Suppressor macrophage treated with lipopolysaccharide for 4 hours (primary cell): ENCODE measurements at regions not wholly inside any gene's neighbourhood (a gene's known extent, or its start where the extent isn't known, plus 50 kb on each side); places are given as distances from the start of the nearest gene placed in this dataset.
"Not testable (repeated sequence)": the region's sequence is repeated elsewhere in the genome, so short reads cannot be mapped to it uniquely, and the experiment has no call there.

Source experiments
- DNase-seq: peaks from one replicate; pipeline ENCODE4 v3.0.0-alpha.2; 2020

DNA sequence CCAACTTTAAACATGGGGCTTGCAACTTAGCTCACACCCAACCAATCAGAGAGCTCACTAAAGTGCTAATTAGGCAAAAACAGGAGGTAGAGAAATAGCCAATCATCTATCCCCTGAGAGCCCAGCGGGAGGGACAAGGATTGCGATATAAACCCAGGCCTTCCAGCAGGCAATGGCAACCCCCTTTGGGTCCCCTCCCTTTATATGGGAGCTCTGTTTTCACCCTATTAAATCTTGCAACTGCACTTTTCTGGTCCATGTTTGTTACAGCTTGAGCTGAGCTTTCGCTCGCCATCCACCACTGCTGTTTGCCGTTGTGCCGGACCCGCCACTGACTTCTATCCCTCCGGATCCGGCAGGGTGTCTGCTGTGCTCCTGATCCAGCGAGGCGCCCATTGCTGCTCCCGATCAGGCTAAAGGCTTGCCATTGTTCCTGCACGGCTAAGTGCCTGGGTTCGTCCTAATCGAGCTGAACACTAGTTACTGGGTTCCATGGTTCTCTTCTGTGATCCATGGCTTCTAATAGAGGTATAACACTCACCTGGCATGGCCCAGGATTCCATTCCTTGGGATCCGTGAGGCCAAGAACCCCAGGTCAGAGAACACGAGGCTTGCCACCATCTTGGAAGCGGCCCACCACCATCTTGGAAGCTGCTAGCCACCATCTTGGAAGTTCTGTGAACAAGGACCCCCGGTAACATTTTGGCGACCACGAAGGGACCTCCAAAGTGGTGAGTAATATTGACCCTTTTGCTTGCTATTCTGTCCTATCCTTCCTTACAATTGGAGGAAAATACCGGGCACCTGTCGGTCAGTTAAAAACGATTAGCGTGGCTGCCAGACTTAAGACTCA lies 161.3 kb upstream of the GCFC2 start:
- DNase-seq: not testable (repeated sequence)

DNA sequence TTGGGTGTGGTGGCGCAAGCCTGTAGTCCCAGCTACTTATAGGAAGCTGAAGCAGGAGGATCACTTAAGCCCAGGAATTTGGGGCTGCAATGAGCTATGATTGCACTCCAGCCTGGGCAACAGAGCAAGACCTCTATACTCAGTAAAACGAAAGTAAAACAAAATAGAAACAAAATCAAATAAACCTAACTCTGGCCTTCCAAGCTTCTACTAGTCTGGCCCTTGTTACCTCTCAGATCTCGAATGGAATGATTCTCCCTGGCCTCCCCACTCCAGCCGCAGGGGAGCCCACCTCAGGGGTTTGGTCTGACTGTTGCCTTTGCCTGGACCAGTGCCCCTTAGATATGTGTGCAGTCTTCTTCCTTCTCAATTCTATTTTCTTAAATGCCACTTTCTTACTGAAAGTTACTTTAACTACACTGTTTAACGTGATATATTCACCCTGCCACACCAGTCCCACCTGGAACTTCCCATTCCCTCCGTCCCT lies 160.0 kb upstream of the GCFC2 start:
- no peak for DNase-seq

DNA sequence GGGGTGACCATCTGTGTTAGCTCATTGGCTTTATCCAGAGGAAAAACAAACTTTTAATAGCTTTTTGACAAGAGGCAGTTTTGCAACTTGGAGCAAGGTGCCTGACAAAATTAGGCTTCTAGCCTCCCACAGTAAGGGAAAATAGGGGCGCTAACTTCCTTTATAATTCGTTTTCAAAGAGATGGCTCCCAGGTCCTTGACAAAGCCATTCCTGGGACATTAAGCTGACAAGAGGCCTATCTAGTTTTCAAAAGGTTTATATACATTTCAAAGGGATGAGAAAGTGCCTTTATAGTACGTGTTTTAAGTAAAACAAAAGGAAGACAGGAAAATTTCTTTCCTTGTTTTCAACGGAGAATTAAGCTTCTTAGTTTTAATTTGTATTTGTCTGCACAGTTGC lies 159.4 kb upstream of the GCFC2 start:
- no peak for DNase-seq

DNA sequence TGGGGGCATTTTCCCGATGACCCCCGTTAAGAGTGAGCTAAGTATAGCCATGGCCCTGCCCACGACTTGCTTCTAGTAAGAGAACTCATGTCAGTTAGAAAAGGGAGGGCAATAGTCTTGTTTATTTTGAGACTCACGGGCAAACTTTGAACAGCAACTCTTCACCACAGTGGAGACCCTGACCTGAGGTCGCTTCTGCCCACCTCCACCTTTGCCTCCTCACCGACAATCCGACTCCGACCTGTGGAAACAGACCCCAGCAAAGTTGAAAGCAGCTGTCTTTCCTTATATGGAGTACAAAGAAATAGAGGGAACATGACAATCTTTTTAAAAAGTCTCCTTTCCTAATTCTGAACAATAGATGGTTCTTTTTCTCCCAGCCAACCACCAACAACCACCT lies 155.0 kb upstream of the GCFC2 start:
- no peak for DNase-seq

DNA sequence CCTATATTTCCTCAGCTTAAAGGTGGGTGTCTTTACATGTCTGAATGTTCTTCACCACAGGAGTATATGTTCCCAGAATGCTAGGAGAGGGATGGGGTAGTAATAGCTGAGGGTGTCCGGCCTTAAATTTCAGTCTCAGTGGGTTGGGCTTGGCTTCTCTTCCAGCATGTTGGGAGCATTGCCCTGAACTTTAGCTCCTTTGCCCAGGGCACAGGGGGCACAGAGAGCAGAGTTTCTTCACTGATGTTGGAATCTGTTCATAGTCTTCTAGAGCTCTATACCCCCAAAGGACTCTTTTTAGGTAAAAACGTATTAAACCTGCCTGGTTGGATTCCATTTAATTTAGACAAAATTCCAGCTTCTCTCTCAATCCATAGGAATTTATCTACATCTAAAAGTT lies 154.4 kb upstream of the GCFC2 start:
- no peak for DNase-seq

DNA sequence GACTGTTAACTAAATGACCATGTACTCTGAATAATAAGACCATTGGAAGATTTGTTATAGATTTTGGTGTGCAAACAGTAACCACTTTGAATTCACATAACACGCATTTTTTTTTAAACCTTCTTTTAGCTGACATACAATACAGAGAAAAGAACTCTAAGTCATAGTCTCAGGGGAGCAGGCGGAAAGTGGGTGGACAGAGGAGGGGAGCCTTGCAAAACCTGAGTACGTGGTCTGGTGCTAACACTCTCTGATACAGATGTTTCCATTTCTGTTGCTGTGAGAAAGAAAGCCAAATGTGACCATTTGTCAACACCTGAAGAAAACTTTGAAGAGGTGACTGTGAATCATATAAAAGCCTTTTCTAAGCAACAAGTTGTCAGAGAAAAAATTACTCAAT lies 151.8 kb upstream of the GCFC2 start:
- DNase-seq: no peak

DNA sequence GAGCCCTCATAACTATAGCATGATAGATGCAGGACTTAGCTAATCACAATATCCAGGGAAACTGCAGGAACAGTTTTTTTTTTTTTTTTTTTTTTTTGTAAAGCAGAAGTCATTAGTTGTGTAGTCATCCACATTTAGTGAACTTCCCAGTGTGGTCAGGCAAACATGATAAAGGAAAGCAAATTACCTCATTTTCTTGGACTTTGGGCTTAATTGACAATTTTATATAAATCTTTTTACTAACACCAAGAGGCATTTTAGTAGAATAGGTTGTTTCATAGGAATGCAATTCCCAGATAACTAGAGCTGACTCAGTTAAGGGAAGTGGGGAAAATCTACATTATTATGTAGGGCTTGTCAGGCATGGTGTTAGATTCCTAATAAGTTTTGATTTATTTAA lies 142.7 kb upstream of the GCFC2 start:
- no peak for DNase-seq

DNA sequence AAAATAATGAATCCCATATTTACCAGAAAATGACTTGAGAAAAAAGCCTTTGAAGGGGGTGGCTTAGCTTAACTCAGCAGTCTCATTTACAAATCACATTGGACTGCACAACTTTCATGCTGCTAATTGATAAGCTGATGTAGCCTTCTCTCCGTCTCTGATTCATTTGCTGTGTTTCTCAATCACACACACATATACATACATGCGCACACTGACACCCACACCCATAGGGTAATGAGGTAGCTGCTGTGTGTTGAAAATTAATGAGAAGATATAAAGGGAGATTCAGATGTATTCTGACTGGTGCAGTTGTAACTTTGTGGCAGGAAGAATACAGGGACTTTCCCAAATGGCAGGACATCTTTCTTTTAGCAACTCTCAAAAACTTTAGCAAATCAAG lies 141.9 kb upstream of the GCFC2 start:
- no peak for DNase-seq

DNA sequence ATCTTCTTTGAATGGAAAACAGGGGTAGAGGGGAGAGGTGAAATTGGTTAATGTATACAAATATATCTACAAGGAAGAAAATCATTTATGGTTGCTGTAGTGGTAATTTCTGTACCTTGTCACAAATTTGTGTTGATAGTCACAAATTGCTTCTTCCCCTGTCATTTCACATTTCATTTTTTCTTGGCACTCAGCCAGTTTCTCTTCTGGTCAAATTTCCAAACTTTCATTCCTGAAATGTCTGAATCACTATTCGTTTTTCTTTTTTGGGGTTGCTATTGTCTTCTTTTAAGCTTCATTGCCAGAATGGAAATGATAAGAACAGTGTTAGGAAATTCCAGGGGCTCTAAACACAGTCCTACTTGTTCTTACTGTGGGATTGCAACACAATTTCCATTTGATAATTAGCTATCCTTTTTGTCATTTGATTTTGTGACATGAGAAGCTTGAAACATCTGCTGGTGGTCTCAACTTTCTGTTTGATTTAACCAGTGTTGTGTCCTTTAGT lies 136.0 kb upstream of the GCFC2 start:
- DNase-seq: no peak

DNA sequence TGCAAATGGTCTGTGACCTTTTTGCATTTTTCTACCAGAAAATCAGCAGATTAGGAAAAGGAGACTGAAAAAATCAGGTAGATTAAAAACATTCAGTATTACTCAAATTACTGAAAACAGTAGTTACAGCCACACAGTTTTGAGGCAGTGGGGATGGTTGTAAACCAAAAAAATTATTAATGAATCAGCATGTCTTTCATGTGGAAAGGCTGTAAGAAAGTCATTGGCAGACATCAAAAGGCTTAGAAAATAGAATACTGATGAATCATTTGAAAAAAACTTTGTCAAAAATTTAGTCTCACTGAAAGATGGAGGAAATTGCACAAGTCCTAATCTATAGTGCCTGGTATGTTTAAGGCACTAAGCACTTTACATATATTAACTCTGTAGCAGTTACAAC lies 133.9 kb upstream of the GCFC2 start:
- DNase-seq: no peak

DNA sequence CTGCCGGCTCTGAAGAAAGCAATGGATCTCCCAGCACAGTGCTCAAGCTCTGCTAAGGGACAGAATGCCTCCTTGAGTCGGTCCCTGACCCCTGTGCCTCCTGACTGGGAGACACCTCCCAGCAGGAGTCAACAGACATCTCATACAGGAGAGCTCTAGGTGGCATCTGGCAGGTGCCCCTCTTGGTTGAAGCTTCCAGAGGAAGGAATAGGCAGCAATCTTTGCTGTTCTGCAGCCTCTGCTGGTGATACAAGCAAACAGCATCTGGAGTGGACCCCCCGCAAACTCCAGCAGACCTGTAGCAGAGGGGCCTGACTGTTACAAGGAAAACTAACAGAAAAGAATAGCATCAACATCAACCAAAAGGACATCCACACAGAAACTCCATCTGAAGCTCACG lies 123.9 kb upstream of the GCFC2 start:
- DNase-seq: not testable (repeated sequence)

DNA sequence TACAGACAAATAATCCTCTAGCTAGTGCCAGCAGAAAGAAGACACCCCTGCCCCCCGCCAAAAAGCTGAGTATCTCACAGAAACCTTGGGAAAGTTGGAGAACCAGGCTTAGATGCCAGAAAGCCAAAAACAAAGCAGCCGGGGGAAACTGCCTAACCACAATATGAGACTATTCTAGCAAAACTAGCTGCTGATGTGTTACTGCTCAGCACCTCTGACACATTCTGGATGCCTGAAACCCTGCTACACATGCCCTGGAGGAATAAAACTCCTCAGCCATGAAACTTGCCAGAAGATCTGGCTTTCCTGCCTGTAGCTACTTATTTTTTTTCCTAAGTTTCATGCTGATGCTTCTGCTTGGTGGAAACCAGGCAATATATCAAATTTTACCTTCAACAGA lies 122.7 kb upstream of the GCFC2 start:
- DNase-seq: no peak

DNA sequence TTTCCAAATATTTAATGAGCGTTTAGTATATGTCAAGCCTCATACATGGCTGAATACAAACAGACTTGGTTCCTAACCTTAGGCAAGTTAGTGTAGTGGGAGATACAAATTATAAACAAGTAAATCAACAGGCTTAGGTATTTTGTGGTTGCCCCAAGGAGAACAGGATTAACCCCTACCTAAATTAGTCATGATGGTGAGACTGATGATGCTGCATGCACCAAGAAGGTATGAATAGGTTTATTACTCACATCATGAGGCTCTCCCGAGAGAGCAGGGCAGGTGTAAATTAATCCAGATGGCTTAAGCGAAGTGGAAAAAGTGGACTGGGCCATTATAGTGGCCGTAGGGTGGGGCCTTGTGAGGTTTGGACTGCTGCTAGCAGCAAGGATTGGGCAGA lies 118.1 kb upstream of the GCFC2 start:
- DNase-seq: no peak

DNA sequence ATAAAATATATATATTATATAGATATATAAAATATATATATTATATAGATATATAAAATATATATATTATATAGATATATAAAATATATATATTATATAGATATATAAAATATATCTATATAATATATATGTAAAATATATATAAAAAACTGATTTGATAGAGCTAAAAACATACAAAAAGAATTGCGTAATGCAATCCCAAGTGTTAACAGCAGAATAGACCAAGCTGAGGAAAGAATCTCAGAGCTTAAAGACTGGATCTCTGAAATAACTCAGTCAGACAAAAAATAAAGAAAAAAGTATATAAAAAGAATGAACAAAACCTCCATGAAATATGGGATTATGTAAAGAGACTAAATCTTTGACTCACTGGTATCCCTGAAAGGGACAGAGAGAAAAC lies 112.8 kb upstream of the GCFC2 start:
- DNase-seq: not testable (repeated sequence)

DNA sequence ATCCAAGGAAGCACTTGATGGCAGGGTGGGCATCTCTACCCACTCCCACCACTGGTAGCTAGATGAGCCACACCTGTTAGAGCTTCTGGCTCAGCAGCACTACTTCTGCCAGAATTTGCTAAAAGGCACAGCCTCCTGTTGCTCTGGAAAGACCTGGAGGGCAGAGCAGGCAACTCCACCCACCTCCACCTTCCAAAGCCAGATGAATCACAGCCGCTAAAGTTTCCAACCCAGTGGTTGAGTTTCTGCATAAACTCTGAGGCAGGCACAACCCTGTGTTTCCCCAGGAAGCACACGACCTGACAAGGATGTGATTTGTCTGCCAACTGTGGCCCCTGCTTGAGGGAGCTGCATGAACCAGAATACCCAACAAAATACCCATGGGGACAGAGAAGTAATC lies 111.6 kb upstream of the GCFC2 start:
- no peak for DNase-seq

DNA sequence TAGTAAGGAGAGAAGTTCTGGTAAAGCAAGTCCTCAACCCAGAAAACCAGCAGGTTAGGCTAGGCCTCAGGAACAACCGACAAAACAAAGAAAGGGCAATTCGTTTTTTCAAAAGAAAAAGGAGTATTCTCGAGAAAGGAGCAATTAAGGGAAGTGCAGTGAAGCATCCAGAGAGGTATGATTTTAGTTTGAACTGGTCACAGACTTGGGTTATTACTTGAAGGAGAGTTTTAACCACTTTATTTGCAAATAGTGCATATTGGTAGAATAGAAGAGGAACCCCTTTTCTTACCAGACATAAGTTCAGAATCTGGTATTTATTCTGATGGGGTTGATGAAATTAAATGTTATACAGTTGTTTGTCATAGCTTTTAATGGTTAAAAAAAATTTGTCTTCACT lies 110.0 kb upstream of the GCFC2 start:
- no peak for DNase-seq

DNA sequence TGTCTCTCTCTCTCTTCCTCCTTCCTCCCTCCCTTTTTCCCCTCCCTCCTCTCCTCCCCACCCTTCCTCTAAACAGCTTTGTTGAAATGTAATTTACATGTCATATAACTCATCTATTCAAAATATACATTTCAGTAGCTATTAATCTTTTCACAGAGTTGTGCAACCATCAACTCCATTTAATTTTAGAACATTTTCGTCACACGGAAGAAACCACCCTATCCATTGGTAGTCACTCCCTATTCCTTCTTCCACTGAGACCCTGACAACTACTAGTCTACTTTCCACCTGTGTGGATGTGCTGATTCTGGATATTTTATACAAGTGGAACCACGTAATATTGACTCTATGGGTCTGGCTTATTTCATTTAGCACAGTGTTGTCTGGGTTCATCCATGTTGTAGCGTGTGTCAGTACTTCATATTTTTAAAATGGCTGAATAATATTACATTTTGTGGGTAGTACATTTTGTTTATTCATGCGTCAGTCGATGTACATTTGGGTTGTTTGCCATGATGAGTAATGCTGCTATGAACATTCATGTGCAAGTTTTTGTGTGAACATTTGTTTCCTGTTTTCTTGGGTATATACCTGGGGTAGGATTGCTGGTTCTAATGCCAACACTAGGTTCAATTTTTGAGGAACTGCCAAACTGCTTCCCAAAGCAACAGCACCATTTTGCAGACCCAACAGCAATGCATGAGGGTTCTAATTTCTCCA lies 100.1 kb upstream of the GCFC2 start:
- DNase-seq: no peak

DNA sequence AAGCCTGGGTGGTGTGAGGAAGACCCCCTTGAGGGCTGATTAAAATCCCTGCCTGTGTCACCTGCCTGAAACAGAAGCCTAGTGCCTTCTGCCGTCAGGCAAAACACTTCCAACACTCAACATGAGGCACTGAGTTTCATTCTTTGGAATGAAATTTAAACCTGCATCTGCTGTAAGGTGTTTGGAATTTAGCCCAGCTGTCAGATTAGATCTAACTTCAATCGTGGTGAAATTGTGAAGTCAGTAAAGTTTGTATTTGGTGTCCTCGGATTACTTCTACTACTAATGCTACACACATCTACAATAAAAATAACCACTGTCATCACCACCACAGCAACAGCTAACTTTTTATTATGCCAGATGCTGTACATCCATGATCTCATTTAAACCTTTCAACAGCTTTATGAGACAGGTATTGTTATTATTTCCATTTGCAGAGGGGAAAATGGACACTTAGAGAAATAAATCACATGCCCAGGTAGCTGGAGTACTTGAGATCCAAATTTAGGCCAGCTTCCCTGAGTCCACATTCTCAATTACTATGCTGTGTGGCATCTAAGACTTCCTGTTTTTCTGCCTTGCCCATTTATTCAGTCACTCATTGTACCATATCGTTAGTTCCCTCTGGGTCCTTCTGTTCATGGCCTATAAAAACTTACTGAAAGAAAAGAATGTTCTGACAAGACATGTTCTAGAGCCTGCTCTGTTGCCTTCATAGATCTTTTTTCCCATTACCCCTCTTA lies 98.2 kb upstream of the GCFC2 start:
- DNase-seq: no peak

DNA sequence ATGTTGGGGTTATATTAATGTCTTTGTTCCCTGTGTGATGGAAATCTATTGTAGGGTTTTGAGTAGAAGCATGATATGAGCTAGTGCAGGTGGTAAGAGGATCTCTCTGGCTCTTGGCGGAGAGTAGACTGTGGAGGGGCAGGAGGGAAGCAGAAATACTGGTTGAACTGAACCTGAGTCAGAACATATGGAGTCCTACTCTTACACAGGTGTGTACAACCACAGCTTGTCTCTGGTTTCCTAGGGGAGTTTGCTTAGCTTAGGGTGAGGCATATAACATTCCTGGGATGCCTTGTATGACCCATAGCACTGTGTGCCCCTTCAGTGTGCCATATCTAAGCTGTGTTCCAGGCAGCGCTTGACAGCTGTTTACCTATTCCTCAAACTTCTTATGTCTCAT lies 97.3 kb upstream of the GCFC2 start:
- DNase-seq: no peak

DNA sequence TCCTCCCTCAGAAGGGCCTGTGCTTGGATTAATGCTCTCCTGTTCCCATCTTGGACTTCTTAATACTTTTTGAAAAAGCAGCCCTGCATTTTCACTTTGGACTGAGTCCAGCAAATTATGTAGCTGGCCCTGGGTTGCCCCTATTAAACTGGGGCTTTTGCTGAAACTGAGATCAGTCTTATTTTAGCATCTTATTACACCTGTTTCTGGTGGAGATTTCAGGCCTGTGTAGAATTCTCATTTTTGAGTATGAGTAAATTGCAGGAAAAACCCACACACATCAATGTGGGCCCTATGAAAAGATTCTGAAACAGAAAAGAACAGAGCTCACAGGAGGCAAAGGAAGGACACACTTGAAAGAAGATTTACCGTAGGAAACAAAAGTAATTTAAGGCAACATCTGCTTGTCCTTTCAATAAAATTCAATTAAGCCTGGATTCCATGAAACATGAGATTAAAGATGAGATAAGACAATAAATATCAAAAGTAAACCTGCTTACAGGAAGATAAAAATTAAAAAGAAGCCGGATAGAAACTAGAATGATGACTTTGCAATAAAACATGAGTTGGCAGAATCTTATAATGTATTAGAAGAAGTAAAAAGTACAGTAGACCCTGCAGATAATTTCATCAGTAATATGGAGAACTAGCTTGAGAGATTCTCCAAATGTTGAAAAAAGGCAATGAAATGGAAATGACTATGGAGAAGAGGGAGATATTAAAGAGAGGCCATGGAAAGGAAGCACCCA lies 90.7 kb upstream of the GCFC2 start:
- no peak for DNase-seq

DNA sequence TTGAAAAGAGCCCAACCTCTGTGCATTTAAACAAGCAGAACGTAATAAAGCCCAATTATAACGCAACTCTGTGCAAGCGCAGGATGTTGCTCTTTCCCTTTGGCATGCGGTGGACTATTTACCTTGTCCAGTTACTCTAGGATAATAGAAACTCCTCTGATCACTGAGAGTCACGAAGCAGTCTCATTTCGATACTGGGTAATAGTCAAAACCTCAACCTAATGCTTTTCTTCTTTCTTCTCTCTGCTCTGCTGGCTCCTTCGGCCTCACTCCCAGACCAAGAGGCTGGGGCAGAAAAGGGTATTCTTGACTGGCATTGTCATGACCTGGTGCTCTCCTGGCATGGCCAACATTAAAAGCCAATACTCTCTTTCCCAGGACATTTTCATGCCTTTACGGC lies 89.7 kb upstream of the GCFC2 start:
- DNase-seq: no peak

DNA sequence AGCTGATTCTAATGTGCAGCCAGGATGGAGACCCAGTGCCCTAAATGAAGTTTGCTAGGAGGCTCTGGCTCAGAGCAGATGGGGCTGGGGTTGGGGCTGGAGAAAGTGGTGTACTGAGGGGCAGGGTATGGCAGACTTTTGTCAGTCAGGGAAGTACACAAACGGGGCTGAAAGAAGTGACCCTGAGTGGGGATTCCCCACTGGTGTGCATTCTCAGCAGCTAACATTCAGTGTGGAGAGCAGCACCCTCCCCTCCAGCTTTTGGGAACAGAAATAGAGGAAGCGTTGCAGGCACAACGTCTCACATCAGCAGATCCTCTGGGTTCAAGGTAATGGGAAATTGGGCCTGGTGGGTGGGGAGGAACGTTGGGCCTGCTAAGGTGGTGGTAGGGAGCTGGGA lies 89.1 kb upstream of the GCFC2 start:
- no peak for DNase-seq

DNA sequence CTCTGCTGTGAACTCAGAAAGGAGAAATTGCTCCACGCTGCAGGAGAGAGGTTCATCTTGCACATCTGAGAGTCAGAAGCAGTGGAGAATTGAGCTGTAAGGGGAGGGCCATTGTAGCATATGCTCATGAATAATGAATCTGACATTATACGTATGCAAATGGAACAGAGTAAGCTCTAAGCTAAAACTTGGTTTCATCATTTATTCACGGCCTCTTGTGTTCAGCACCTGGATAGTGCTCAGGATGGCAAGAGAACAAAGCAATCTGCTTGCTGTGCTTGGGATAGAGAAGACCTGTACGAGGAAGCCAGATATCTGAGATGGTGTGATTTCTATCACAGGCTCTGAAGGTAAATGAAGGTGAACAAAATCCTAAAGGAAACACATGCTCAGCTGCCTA lies 87.9 kb upstream of the GCFC2 start:
- DNase-seq: no peak
